ENCODE measurements at regions not wholly inside any gene's neighbourhood (a gene's known extent, or its start where the extent isn't known, plus 50 kb on each side); places are given as distances from the start of the nearest gene placed in this dataset.
"Not testable (repeated sequence)": the region's sequence is repeated elsewhere in the genome, so short reads cannot be mapped to it uniquely, and the experiment has no call there.

- Histone ChIP-seq H3K36me3 (ENCODE audit: control insufficient read depth in 4 of 4, insufficient read depth in 4 of 4, low read length in 4 of 4) (no peaks in the 10 kb centered on the region), H3K27ac (ENCODE audit: low read depth in 1 of 2, low read length in 1 of 2) (no peak overlapping the region), H3K4me3 (no peak overlapping the region), H3K9ac (ENCODE audit: insufficient read depth in 1 of 2, low read length in 2 of 2) (no peak overlapping the region), H3K9me3 (ENCODE audit: control insufficient read depth in 4 of 4, insufficient read depth in 3 of 4, low read length in 3 of 4) (no peaks in the 10 kb centered on the region), H3K27me3 (ENCODE audit: control insufficient read depth in 3 of 3, insufficient read depth in 3 of 3, low read length in 2 of 3) (no peaks in the 10 kb centered on the region), H3K4me1 (ENCODE audit: control insufficient read depth in 5 of 5, insufficient read depth in 5 of 5, low read length in 5 of 5) (no peaks in the 10 kb centered on the region)
- ATAC-seq (ENCODE audit: insufficient read depth, low FRiP score), result no peak
- TF ChIP-seq, protein P1, sequence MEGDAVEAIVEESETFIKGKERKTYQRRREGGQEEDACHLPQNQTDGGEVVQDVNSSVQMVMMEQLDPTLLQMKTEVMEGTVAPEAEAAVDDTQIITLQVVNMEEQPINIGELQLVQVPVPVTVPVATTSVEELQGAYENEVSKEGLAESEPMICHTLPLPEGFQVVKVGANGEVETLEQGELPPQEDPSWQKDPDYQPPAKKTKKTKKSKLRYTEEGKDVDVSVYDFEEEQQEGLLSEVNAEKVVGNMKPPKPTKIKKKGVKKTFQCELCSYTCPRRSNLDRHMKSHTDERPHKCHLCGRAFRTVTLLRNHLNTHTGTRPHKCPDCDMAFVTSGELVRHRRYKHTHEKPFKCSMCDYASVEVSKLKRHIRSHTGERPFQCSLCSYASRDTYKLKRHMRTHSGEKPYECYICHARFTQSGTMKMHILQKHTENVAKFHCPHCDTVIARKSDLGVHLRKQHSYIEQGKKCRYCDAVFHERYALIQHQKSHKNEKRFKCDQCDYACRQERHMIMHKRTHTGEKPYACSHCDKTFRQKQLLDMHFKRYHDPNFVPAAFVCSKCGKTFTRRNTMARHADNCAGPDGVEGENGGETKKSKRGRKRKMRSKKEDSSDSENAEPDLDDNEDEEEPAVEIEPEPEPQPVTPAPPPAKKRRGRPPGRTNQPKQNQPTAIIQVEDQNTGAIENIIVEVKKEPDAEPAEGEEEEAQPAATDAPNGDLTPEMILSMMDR (IDR thresholded peaks at IDR 0.05; ENCODE audit: control extremely low read depth, extremely low read depth), result no peak
- WGBS, 2 donors, result 88 to 91% methylated on average over 2 of the region's 2 CpGs
- no peak for DNase-seq
These were observed 114.3 kb upstream of the STARD4 start for GRCh38 chr5:111626473-111627148.

DNA sequence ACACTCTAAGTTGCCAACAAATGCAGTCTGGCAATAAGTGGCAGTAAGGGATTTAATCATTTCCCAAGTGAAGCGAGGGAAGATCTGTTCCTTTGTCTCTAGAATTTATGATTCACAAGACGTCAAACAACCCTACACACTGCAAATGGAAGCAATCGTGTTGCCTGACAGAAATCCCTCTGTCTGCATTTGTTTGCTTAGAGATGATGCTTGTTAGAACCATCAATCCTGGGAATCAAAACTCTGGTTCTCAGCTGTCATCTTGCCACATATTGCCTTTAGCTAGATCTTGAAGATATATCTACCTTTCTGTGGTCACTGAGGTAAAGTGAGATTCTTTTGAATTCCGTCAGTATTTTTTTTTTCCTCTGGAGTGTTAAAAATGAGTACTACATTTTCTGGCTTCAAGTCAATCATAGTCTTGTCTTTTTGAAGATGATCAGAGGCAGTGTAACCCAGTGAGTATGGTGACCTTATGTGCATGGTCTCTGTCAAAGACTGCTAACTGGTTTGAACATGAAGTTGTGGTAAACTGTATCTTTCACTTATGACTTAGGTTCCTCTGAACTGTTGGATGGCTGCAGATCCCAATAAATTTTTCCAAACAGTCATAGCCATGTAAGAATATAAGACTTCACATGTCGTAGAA, 106.4 kb upstream of the STARD4 start:
- TF ChIP-seq, protein P1 (IDR thresholded peaks at IDR 0.05; ENCODE audit: control extremely low read depth, extremely low read depth), result no peak
- WGBS, 2 donors, result 88 to 90% methylated on average over 5 of the region's 5 CpGs

DNA sequence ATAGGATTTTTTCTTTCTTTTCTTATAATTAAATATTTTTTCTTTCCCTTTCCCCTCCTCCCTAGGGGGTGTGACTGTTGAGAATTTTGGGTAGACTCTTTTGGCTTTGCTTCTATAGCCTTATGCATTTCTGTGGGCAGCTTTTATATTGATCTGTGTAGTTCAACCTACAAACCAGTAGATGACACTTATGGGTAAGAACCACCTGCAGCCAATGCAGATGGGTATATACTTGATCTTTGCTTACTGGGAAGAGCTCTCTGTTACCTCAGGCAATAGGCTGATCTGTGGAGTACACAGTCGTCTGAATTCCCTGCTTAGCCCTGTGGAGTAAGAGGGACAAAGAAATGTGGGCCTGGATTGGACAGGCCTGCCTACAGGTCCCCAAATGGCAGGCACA, 102.7 kb upstream of the STARD4 start:
- 94 to 96% methylated on average over 1 of the region's 1 CpG for WGBS, 2 donors
- no peak overlapping the region for H3K27ac ChIP-seq (ENCODE audit: low read depth in 1 of 2, low read length in 1 of 2)
- H3K4me1 ChIP-seq (ENCODE audit: control insufficient read depth in 5 of 5, insufficient read depth in 5 of 5, low read length in 5 of 5), result peaks cover 0 to 14% (median 0%) of the 10 kb centered on the region in 5 donors
- H3K4me3 ChIP-seq, result no peak overlapping the region
- H3K9ac ChIP-seq (ENCODE audit: insufficient read depth in 1 of 2, low read length in 2 of 2), result no peak overlapping the region
- H3K9me3 ChIP-seq (ENCODE audit: control insufficient read depth in 4 of 4, insufficient read depth in 3 of 4, low read length in 3 of 4), result peaks cover 0 to 2% (median 0%) of the 10 kb centered on the region in 4 donors
- ATAC-seq (ENCODE audit: insufficient read depth, low FRiP score) (no peak), DNase-seq (no peak)
- TF ChIP-seq, protein P1 (IDR thresholded peaks at IDR 0.05; ENCODE audit: control extremely low read depth, extremely low read depth), result no peak
- no peaks in the 10 kb centered on the region for H3K36me3 ChIP-seq (ENCODE audit: control insufficient read depth in 4 of 4, insufficient read depth in 4 of 4, low read length in 4 of 4)
- H3K27me3 ChIP-seq (ENCODE audit: control insufficient read depth in 3 of 3, insufficient read depth in 3 of 3, low read length in 2 of 3), result no peaks in the 10 kb centered on the region

More for the DNA sequence above, 106.4 kb upstream of the STARD4 start:
- H3K9ac ChIP-seq (ENCODE audit: insufficient read depth in 1 of 2, low read length in 2 of 2), result no peak overlapping the region
- peaks cover 0 to 2% (median 0%) of the 10 kb centered on the region in 4 donors for H3K9me3 ChIP-seq (ENCODE audit: control insufficient read depth in 4 of 4, insufficient read depth in 3 of 4, low read length in 3 of 4)
- no peak for ATAC-seq (ENCODE audit: insufficient read depth, low FRiP score)
- H3K27ac ChIP-seq (ENCODE audit: low read depth in 1 of 2, low read length in 1 of 2), result no peak overlapping the region
- H3K4me3 ChIP-seq, result no peak overlapping the region
- H3K4me1 ChIP-seq (ENCODE audit: control insufficient read depth in 5 of 5, insufficient read depth in 5 of 5, low read length in 5 of 5), result peaks cover 0 to 14% (median 0%) of the 10 kb centered on the region in 5 donors
- H3K27me3 ChIP-seq (ENCODE audit: control insufficient read depth in 3 of 3, insufficient read depth in 3 of 3, low read length in 2 of 3), result no peaks in the 10 kb centered on the region
- no peak for DNase-seq
- H3K36me3 ChIP-seq (ENCODE audit: control insufficient read depth in 4 of 4, insufficient read depth in 4 of 4, low read length in 4 of 4), result no peaks in the 10 kb centered on the region

GRCh38 chr5:111612013-111612630, 99.8 kb upstream of the STARD4 start:
- not testable (repeated sequence) for H3K9ac ChIP-seq (ENCODE audit: insufficient read depth in 1 of 2, low read length in 2 of 2); ATAC-seq (ENCODE audit: insufficient read depth, low FRiP score); H3K36me3 ChIP-seq (ENCODE audit: control insufficient read depth in 4 of 4, insufficient read depth in 4 of 4, low read length in 4 of 4); H3K27ac ChIP-seq (ENCODE audit: low read depth in 1 of 2, low read length in 1 of 2); DNase-seq; H3K4me1 ChIP-seq (ENCODE audit: control insufficient read depth in 5 of 5, insufficient read depth in 5 of 5, low read length in 5 of 5); H3K9me3 ChIP-seq (ENCODE audit: control insufficient read depth in 4 of 4, insufficient read depth in 3 of 4, low read length in 3 of 4); H3K27me3 ChIP-seq (ENCODE audit: control insufficient read depth in 3 of 3, insufficient read depth in 3 of 3, low read length in 2 of 3); H3K4me3 ChIP-seq
- WGBS, 2 donors, result 94 to 96% methylated on average over 27 to 32 of the region's 32 CpGs

All from lung (tissue), 11 donors.